ENCODE measurements at regions not wholly inside any gene's neighbourhood (a gene's known extent, or its start where the extent isn't known, plus 50 kb on each side); places are given as distances from the start of the nearest gene placed in this dataset.
"Not testable (repeated sequence)": the region's sequence is repeated elsewhere in the genome, so short reads cannot be mapped to it uniquely, and the experiment has no call there.

- DNase-seq, result no peak
Observed at GRCh38 chr5:29649321-29649720, 1544.2 kb upstream of the CDH6 start.

GRCh38 chr5:29642601-29643000 is 1550.9 kb upstream of the CDH6 start:
- no peak for DNase-seq

DNA sequence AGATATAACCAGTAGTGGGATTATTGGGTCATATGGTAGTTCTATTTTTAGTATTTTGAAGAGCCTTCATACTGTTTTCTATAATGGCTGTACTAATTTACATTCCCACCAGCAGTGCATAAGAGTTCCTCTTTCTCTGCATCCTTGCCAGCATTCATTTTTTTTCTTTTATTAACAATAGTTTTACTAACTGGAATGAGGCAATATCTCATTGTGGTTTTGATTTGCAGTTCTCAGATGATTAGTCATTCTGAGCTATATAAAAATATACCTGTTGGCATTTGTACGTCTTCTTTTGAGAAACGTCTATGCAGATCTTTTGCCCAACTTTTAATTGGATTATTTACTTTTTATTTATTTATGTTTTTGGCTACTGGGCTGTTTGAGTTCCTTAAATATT is 1579.3 kb upstream of the CDH6 start:
- DNase-seq, result no peak

DNA sequence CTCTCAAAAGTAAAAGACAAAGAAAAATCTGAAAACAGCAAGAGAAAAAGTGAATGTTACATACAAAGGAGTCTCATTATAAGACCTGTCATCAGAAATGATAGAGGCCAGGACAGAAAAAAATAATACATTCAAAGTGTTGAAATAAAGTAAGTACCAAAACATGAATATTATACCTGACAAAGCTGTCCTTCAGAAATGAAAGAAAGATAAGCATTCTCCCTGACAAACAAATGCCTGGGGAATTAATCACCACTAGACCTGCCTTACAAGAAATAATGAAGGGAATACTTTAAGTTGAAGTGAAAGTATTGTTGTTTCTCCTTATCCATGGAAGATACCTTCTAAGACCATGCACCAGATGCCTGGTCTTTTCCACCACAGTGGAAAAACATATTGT is 1605.2 kb upstream of the CDH6 start:
- DNase-seq, result no peak

- no peak for DNase-seq
Observed at GRCh38 chr5:29587832-29588231, 1605.7 kb upstream of the CDH6 start.

- no peak for DNase-seq
Observed at GRCh38 chr5:29568028-29568427, 1625.5 kb upstream of the CDH6 start.

DNA sequence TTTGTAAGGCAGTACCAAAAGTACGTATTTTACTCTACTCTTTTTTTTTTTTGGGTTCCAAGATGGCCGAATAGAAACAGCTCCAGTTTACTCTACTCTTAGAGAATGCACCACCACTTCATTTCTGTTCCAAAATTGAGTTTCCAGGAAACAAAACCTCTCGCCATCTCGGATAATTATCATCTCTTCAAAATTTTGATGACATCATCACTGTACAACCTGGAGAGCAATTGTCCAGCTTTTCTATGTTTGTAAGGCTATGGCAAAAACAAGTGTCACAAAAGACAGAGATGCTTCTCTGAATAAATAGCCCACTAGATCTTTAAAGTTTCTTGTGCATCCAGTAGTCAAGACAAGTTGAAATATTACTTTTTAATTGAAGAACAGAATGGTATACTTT is 1631.9 kb upstream of the CDH6 start:
- DNase-seq, result no peak

DNA sequence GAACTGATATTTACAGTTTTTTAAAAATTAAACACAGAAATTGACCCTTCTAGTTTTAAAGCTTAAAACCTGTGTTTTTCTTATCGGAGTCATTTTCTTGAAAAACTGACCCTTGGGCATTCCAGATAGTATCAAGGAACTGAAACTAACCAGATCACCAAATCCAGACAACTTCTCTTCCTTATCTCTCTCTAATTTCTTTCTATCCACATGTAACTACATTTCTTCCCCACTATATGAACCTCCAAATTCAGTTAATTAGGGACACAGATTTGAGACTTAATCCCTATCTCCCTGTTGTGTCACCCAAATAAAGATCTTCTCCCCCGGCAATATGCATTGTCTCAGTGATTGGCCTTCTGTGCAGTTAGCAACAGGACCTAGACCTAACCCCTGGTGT is 1643.0 kb upstream of the CDH6 start:
- DNase-seq, result no peak

DNA sequence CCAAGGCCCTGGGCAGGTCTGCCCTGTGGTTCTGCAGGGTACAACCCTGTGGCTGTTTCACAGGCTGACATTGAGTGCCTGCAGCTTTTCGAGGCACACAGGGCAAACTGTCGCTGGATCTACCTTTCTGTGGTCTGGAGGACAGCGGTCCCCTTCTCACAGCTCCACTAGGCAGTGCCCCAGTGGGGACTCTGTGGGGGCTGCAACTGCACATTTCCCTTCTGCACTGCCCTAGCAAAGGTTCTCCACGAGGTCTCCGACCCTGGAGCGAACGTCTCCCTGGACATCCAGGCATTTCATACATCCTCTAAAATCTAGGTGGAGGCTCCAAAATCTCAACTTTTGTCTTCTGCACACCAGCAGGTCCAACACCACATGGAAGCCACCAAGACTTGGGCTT is 1645.2 kb upstream of the CDH6 start:
- no peak for DNase-seq

DNA sequence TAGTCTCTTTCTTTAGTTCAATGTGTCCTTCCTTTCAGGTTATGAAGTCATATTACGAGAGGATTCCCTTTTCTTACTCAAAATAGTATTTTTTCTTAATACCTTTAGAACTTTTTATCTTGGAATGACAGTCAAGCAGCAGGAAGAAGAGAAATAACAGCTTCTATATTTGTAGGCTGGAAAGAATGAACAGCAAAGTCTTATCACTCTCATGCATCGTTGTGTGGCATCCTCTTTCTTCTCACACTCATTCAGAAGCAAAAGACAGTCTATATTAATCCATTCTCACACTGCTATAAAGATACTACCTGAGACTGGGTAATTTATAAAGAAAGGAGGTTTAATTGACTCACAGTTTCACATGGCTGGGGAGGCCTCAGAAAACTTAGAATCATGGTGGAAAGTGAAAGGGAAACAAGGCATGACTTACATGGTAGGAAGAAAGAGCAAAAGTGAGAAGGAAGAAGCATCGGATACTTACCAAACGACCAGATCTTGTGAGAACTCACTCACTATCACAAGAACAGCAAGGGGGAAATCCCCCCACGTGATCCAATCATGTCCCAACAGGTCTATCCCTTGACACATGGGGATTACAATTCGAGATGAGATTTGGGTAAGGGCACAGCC is 1646.1 kb upstream of the CDH6 start:
- no peak for DNase-seq

DNA sequence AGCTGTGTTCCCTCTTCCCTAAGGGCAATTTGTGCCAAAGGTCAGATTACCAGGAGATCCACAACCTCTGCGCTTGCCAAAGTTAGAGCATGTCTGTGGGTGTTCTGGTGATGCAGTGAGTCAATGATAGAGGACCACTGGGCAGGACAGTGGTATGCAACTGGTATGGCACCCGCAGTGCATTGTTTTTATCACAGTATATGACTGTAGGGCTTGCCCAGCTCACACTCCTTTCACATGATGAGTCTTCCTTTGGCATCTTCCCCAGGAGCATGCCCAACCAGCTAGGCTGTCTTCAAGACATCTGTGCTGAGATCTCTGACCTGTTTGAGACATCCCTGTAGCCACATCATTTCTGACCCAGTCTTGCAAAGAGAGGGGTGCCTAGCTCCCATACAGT is 1650.0 kb upstream of the CDH6 start:
- no peak for DNase-seq

DNA sequence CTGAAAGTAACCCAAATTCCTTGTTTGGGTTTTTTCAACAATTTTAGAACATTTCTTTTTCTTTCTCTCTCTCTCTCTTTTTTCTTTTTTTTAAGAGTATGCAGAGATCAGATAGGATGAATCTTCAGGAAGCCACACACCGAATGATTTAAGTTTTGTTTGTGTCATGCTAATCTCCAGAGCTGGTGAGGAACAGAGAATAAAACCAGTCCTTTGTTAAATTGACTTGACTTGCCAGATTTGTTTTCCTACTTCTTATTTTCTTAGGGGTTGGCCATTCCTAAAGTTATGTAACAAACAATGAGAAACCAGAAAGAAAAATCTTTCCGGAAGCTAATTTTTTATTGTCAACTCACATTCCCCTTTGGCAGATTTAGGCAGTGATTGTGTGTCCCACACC is 1669.3 kb upstream of the CDH6 start:
- DNase-seq, result no peak

GRCh38 chr5:29518176-29518575 is 1675.3 kb upstream of the CDH6 start:
- DNase-seq, result no peak

GRCh38 chr5:29516224-29516623 is 1677.3 kb upstream of the CDH6 start:
- DNase-seq, result no peak

- DNase-seq, result no peak
Observed at GRCh38 chr5:29508131-29508530, 1685.4 kb upstream of the CDH6 start.

DNA sequence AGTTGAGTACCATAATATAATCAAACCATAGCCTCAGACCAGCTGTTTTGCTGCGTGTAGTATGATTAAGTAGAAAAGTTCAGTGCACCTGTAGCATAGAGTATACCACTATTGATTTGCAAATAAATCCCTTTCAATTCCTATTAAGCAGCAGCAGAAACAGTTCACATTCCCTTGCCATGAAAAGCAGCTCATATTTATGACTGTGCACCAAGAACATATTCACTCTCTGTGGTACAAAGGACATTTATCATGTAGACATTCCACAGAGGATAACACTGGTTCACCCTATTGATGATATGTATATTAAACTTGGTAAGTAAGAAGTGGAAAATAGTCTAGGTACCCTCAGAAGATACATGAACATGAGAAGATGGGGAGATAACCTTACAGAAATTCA is 1689.1 kb upstream of the CDH6 start:
- no peak for DNase-seq

GRCh38 chr5:29498860-29499259 is 1694.6 kb upstream of the CDH6 start:
- DNase-seq, result no peak

GRCh38 chr5:29498412-29498811 is 1695.1 kb upstream of the CDH6 start:
- DNase-seq, result no peak

DNA sequence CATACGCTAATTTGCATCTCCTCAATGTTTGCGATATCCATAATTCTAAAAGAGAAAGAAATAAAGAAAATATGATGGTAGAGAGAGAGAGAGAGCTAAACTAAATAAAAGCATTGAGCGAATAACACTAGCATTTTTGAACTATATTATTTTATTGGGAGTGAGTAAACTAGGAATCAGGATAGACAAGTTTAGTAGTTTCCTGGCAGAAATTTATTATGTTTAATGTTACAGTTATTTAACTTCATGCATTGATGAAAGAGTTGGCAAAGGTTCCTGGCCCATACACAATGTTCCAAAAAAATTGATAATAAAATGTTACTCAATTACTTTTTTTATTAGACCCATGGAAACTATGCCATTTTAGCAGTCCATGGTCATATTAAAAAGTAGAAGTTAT is 1708.2 kb upstream of the CDH6 start:
- DNase-seq, result no peak

GRCh38 chr5:29469581-29469980 is 1723.9 kb upstream of the CDH6 start:
- DNase-seq, result no peak

DNA sequence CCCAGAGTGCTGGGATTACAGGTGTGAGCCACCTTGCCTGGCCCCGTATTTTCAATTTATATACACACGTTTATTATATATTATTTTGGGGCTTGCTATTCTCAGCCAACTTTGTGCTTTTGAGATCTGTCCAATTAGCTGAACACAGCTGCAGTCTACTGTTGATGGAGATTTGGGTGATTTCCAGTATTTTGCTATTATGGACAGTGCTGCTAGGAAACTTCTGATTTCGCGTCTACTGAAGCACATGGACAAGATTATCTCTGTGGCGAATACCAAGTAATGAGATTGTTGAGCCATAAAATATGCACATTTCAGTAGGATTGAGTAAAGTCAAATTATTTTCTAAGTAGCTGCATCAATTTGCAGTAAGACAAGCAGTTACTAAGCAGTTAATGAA is 1731.2 kb upstream of the CDH6 start:
- no peak for DNase-seq

DNA sequence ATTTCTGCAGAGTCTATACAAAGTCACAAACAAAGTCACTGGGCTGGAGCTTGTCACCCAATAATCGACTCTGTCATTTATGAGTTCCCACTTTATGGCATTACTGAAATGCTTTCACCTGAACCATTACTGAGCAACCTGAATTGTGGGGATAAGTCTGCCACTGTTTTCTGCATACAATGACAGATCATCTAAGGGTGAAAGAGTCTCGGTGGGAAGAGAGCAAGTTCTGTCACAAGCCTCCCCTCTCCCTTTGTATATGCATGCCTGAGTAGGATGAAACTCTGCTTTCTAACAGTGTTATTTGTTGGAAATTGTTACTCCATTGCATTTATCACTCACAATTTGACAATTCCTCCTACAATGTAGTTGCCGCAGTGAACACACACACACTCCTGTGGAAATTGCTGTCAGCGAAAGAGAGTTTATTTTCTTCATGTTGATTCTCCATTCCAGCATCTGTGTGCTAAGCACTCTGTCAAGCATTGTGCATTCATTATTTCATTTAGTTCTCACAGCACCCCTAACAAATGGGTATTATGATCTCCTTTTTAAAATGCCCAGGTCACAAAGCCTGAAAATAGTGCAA is 1732.4 kb upstream of the CDH6 start:
- DNase-seq, result no peak

DNA sequence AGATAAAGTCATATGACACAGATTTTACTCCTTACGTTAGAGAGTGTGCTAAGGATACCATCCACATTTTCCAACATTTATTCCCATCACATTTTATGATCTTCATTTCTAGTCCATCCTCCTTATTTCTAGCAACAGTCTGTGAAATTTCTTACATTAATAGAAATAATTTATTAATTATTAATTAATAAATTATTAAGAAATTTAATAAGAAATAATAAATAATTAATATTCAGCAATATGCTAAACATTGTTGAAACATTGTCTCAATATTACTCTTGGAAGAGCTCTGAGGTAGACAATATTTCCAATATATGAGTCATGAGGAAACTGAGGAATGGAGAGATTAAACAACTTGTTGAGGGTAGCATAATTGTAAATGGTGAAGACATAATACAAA is 1742.5 kb upstream of the CDH6 start:
- not testable (repeated sequence) for DNase-seq

DNA sequence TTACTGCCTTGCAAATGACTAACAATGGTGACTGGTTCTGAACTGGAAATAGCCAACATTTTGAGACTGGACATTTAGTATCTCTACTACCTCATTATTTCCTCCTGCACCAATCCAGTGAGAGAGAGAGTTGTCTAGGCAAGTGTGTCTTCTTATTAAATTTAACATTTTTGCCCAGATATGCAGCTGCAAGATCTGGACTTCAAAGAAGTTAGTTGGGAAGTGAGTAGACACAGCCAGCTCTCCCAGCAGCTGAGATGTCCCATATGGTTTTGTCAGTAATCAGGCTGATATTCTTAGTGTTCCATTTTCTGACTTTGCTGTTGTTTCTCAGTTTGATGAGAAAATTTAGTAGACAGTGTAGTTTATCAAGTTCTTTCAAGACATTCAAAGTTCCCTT is 1778.8 kb upstream of the CDH6 start:
- DNase-seq, result no peak

DNA sequence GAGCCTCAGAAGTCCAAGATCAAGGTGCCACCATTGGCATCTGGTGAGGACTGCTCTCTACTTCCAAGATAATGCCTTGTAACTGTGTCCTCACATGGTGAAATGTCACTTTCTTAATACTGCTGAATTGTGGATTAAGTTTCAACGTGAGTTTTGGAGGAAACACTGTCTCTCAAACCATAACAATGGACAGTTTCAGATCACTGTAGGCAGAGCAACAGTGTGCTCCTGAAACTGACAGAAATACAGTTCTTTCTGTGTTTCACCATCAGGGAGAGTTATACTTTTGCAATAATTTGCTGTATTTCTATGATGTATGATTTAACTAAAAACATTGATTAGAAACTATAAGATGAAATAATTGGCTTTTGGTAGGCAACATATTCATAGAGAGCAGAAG is 1780.5 kb upstream of the CDH6 start:
- no peak for DNase-seq

All from occipital lobe (tissue), 1 donor.